ENCODE measurements at regions not wholly inside any gene's neighbourhood (a gene's known extent, or its start where the extent isn't known, plus 50 kb on each side); places are given as distances from the start of the nearest gene placed in this dataset.

DNA sequence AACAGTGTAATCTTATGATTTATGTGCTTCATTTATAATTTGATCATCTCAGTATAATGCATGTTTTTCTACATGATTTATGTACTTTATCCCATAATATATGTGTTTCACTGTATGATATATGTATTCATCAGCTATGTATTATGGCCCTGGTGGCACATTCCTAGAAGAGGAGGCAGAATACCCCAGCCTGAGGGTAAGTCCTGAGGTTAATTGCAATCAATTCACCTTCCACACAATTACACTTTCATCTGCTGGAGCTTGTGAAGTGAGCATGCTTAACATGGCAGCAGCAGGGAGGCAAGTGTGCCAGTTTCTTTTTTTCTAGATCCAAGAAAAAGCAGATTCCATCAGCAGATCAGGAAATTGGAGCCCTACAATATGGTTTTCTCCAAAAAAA lies 81.2 kb downstream of the CXXC4 start:
- H3K4me1 ChIP-seq (ENCODE audit: low read length): no peaks in the 10 kb centered on the region
- no peak overlapping the region for H3K9ac ChIP-seq (ENCODE audit: low read length)
- no peak overlapping the region for H3K4me2 ChIP-seq (ENCODE audit: low read depth, low read length)
- H3K9me3 ChIP-seq (replicated peaks; ENCODE audit: insufficient read depth, low read length): no peaks in the 10 kb centered on the region
- no peaks in the 10 kb centered on the region for H3F3A ChIP-seq (ENCODE audit: insufficient read depth, low read length)
- H3K79me2 ChIP-seq (ENCODE audit: low read length): no peaks in the 10 kb centered on the region
- TF ChIP-seq EZH2 (optimal IDR thresholded peaks at IDR 0.05; ENCODE audit: low read depth, low read length) (no peak), EZH2phosphoT487 (IDR thresholded peaks at IDR 0.05; ENCODE audit: low read length) (no peak)
- TF ChIP-seq, protein P1, sequence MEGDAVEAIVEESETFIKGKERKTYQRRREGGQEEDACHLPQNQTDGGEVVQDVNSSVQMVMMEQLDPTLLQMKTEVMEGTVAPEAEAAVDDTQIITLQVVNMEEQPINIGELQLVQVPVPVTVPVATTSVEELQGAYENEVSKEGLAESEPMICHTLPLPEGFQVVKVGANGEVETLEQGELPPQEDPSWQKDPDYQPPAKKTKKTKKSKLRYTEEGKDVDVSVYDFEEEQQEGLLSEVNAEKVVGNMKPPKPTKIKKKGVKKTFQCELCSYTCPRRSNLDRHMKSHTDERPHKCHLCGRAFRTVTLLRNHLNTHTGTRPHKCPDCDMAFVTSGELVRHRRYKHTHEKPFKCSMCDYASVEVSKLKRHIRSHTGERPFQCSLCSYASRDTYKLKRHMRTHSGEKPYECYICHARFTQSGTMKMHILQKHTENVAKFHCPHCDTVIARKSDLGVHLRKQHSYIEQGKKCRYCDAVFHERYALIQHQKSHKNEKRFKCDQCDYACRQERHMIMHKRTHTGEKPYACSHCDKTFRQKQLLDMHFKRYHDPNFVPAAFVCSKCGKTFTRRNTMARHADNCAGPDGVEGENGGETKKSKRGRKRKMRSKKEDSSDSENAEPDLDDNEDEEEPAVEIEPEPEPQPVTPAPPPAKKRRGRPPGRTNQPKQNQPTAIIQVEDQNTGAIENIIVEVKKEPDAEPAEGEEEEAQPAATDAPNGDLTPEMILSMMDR (IDR thresholded peaks at IDR 0.05; ENCODE audit: low read length): no peak
- no peak for DNase-seq
- no peaks in the 10 kb centered on the region for H3K27me3 ChIP-seq (replicated peaks; ENCODE audit: insufficient read depth, low read length)
- no peaks in the 10 kb centered on the region for H3K36me3 ChIP-seq (replicated peaks; ENCODE audit: insufficient read depth, low read length)
- H4K20me1 ChIP-seq (ENCODE audit: insufficient read depth, low read length): no peaks in the 10 kb centered on the region
- H3K9me2 ChIP-seq (replicated peaks; ENCODE audit: insufficient read depth, low read length): no peaks in the 10 kb centered on the region
- no peak overlapping the region for H2AFZ ChIP-seq (ENCODE audit: low read length)
- no peak overlapping the region for H3K4me3 ChIP-seq (ENCODE audit: low read length)
- no peak overlapping the region for H3K27ac ChIP-seq (ENCODE audit: low read length)

- Histone ChIP-seq H3K4me3 (ENCODE audit: low read length) (no peak overlapping the region), H3K4me2 (ENCODE audit: low read depth, low read length) (no peak overlapping the region), H3K9ac (ENCODE audit: low read length) (no peak overlapping the region), H3K27me3 (replicated peaks; ENCODE audit: insufficient read depth, low read length) (no peaks in the 10 kb centered on the region), H3K27ac (ENCODE audit: low read length) (no peak overlapping the region), H3K36me3 (replicated peaks; ENCODE audit: insufficient read depth, low read length) (no peaks in the 10 kb centered on the region), H3K9me2 (replicated peaks; ENCODE audit: insufficient read depth, low read length) (no peaks in the 10 kb centered on the region), H4K20me1 (ENCODE audit: insufficient read depth, low read length) (no peaks in the 10 kb centered on the region), H3K9me3 (replicated peaks; ENCODE audit: insufficient read depth, low read length) (no peaks in the 10 kb centered on the region), H3K79me2 (ENCODE audit: low read length) (no peaks in the 10 kb centered on the region), H3K4me1 (ENCODE audit: low read length) (no peaks in the 10 kb centered on the region), H2AFZ (ENCODE audit: low read length) (no peak overlapping the region), H3F3A (ENCODE audit: insufficient read depth, low read length) (no peaks in the 10 kb centered on the region)
- TF ChIP-seq EZH2 (optimal IDR thresholded peaks at IDR 0.05; ENCODE audit: low read depth, low read length) (no peak), EZH2phosphoT487 (IDR thresholded peaks at IDR 0.05; ENCODE audit: low read length) (no peak)
- TF ChIP-seq, protein P1 (IDR thresholded peaks at IDR 0.05; ENCODE audit: low read length): no peak
- DNase-seq: no peak
Observed at GRCh38 chr4:104412344-104412743, 82.3 kb downstream of the CXXC4 start.

DNA sequence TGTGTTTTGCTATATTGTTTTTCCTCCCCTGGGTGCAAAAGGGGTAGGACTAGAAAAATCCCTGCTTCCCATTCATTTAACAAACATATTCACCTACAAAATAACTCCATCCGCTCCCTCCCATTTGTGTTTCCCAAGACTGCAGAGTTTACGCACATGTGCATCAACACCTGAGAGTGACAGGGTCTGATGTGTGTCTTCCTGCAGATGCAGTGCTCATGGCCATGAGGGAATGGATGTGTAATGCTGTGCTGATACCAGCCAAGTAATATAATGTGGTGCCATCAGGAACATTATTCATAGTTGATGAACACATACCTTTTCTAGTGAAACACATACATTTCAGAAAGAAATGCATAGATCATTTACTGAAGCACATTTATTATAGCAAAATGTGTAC lies 83.2 kb downstream of the CXXC4 start:
- H3K4me3 ChIP-seq (ENCODE audit: low read length): no peak overlapping the region
- H3K27me3 ChIP-seq (replicated peaks; ENCODE audit: insufficient read depth, low read length): no peaks in the 10 kb centered on the region
- H2AFZ ChIP-seq (ENCODE audit: low read length): no peak overlapping the region
- H4K20me1 ChIP-seq (ENCODE audit: insufficient read depth, low read length): no peaks in the 10 kb centered on the region
- H3K79me2 ChIP-seq (ENCODE audit: low read length): no peaks in the 10 kb centered on the region
- H3K4me2 ChIP-seq (ENCODE audit: low read depth, low read length): no peak overlapping the region
- H3K4me1 ChIP-seq (ENCODE audit: low read length): no peaks in the 10 kb centered on the region
- H3F3A ChIP-seq (ENCODE audit: insufficient read depth, low read length): no peaks in the 10 kb centered on the region
- no peak overlapping the region for H3K27ac ChIP-seq (ENCODE audit: low read length)
- DNase-seq: no peak
- H3K9me2 ChIP-seq (replicated peaks; ENCODE audit: insufficient read depth, low read length): no peaks in the 10 kb centered on the region
- no peak for TF ChIP-seq EZH2phosphoT487 (IDR thresholded peaks at IDR 0.05; ENCODE audit: low read length)
- TF ChIP-seq EZH2 (optimal IDR thresholded peaks at IDR 0.05; ENCODE audit: low read depth, low read length): no peak
- TF ChIP-seq, protein P1 (IDR thresholded peaks at IDR 0.05; ENCODE audit: low read length): no peak
- H3K9ac ChIP-seq (ENCODE audit: low read length): no peak overlapping the region
- H3K9me3 ChIP-seq (replicated peaks; ENCODE audit: insufficient read depth, low read length): no peaks in the 10 kb centered on the region
- no peaks in the 10 kb centered on the region for H3K36me3 ChIP-seq (replicated peaks; ENCODE audit: insufficient read depth, low read length)

Data from MM.1S (cell line).